HG02623 (cell line): ENCODE measurements at regions not wholly inside any gene's neighbourhood (a gene's known extent, or its start where the extent isn't known, plus 50 kb on each side); places are given as distances from the start of the nearest gene placed in this dataset.

ENCODE experiments used
- ATAC-seq: cut with Tn5 transposase; IDR thresholded peaks from one replicate; pipeline ENCODE4 v1.9.1; 2021; ENCODE audit warnings: moderate library complexity; ENCODE audit not compliant: unreplicated experiment

DNA sequence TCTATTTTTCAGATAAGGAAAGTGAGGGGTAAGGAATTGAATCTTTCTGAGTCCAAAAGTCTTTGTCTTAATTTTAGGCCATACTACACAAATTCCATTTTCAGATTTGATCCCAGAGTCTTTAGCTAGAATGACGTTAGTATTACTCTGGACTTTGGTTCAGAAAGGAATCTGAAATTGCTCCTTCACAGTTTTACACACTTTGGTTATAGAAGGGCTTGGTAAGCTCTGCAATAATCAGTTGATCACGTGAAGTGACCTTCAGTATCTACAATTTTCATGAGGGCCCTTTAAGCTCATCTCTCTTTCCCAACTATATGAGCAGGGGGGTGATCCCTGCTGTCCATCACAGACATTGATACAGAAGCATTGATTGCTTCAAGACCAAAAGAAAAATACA, 103.4 kb upstream of the ESRRG start:
- no peak for ATAC-seq

DNA sequence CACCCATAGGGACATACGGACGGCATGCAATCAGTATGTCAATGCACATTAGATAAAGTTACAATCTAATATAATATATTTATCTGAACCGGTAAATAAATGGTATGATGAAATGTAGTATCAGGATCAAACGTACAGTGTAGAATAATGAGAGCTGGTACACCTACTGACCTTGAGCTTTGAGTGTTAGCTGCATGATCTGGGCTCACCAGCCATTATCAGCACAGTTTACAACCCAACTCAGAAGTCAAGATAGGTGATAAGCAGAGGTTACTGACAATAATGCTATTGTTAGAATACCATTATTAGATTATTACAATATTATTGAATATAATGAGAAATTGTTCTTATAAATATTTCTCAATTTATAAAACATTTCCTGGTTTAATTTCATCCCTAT, 103.0 kb upstream of the ESRRG start:
- ATAC-seq, result no peak

DNA sequence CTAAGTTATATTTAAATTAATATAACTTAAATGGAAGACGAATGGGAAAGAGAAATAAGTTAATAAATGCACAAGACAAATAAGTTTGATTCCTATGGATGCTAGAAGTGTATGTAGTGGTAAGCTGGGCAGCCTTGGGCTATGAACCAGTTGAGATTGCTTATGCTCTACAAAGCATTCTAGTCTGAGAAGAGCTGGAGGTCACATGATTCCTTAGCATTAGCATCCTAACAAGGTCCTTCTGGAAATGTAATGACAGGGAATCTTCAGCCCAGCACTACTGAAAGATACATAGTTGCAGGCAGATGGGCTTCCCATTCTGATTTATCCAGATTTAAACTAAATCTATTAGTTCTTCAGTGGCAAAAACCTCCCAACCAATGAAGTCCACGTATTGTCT, 102.3 kb upstream of the ESRRG start:
- no peak for ATAC-seq

- no peak for ATAC-seq
Observed at GRCh38 chr1:216824511-216824910, 101.3 kb upstream of the ESRRG start.

- ATAC-seq, result no peak
Observed at GRCh38 chr1:216823731-216824130, 100.5 kb upstream of the ESRRG start.

DNA sequence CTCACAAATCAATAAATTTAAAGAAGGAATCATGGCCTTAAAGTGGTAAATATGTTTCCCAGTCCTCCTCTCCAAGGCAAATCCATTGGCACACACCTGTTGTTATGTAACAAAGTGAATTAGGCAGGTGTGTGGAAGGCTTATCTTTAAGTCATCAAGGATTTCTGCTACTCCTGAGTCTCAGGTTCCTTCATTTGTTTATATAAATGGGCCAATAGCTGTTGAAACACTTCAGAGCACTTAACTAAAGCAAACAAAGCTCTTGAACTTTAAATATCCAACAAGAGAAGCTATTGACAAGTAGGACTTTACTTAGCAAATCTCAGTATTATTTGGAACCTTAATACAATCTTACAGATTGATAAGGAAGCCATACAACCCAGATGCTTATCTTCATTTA, 99.3 kb upstream of the ESRRG start:
- no peak for ATAC-seq

GRCh38 chr1:216820345-216820744, 97.1 kb upstream of the ESRRG start:
- no peak for ATAC-seq

- ATAC-seq, result no peak
Observed at GRCh38 chr1:216818284-216818683, 95.1 kb upstream of the ESRRG start.

DNA sequence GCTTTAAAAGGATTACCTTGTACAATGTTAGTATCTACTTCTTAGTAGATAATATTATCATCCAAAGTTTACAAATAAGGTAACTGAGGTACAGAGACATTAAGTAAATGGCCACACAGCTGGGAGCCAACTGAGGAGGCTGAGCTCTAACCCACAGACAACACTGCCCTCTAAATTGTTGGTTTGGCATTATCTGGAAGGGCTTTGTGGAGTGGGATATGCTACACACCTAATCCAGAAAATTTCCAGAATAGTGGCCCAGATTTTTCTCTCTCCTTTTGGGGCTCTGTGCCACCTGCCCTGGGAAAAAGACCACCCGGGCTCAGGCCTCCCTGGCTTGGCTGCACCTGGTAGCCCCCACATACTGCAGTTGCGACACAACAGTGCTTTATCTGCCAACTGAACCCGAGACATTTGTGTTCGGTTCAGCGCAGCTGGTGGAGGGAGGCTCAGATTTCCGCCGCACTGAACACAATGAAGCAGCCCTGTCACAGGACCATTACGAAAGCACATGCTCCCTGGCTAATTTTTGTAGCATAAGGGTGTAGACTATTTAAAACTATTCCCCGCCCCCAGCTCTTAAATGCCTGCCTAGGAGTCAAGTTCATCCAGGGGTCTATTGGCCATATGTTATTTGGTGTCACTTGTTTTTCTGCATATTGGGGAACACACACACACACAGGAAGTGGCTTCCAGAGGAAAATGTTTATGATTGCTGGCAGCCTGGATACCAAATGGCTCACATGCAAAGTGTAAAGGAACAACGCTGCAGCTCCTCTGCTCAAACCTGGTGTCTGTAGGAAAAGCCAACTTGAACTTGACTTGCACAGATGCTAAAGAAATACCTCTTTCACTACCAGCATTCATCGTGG, 92.3 kb upstream of the ESRRG start:
- ATAC-seq, result no peak

- ATAC-seq, result no peak
Observed at GRCh38 chr1:216814576-216815259, 91.5 kb upstream of the ESRRG start.

- no peak for ATAC-seq
Observed at GRCh38 chr1:216812966-216813365, 89.7 kb upstream of the ESRRG start.

DNA sequence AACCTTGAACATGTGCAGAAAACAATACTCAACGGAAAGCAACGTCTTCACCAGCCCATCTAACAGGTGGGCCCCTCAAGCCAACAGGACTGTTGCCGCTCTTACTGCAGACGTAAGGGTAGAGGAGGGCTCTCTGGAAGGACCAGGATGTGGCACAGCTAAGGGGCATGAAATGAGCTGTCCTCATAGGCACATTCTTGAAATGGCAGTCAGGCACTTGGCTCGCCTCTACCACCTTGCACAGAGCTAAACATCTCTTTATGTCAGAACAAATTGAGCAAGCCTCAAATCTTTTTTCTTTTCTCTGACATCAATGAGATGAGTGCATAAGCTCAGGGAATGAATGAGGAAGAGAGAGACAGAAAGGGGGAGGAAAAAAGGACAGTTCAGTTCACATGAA, 86.4 kb upstream of the ESRRG start:
- ATAC-seq, result no peak

DNA sequence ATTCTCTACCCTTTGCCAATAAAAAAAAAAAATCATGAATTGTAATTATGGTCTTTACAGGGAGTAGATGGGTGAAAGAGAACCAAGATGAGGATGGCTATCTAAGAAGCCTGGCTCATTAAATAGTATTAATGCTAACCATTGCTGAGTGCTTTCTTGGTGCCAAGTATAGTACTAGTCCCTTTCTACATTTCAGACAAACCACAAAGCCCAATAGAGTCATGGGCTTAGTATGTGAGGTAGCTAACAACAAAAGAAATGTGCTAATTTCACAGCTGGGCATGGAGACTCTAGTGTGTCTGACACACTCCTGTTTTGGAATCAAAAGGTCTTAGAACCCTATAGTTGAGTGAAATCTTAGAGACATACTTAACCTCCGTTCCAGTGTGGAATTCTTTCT, 84.5 kb upstream of the ESRRG start:
- no peak for ATAC-seq

DNA sequence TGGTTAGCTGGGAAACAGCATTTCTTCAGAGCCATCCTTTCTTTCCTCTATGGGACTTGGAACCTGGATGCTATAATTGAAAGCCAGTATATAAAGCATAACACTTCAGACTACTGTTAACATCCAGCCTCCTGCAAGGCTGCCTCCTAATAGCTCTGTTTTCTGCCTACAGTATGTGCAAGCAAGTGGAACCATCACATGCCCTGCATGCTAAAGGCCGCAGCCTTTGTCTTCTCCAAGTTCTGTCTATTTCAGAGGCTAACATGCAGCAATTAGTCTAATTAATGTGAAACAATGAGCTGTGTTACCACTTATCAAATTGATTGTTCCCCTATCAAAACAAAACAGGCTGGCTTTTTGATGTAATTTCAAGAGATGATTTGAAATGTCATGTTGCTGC, 82.7 kb upstream of the ESRRG start:
- ATAC-seq, result no peak

- ATAC-seq, result no peak
Observed at GRCh38 chr1:216805233-216805632, 82.0 kb upstream of the ESRRG start.

DNA sequence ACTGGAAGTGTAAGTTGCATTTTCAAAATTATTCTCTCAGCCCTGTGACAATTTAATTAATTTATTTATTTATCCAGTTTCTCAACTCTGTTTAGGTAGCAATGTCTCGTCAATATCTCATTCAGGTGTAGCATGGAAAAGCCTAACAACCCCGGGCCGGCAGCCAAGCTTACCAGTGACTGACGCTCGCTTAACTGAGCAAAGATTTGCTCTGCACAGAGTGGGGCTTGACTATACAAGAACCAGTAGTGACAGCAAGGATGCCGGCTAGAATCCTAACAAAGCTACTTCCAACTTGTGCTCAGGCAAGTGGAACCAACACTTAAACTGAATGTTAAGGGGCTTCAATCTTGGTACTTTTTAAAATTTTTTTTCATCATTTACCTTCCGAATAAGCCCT, 80.9 kb upstream of the ESRRG start:
- ATAC-seq, result no peak

- no peak for ATAC-seq
Observed at GRCh38 chr1:216794586-216794985, 71.4 kb upstream of the ESRRG start.

GRCh38 chr1:216793973-216794372, 70.7 kb upstream of the ESRRG start:
- no peak for ATAC-seq

DNA sequence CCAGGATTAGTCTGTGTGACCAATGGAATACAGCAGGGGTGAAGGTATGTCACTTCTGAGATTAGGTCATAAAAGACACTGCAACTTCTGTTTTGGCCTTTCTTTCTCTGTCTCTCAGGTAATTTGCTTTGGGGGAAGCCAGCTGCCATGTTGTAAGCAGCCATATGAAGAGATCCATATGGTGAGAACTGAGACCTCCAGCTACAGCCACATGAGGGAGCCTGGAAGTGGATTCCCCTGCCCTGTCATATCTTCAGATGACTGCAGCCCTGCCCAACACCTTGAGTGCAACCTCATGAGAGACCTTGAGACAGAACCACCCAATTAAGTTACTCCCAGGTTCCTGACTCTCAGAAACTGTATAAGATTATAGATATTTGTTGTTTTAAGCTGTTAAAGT, 70.1 kb upstream of the ESRRG start:
- no peak for ATAC-seq

DNA sequence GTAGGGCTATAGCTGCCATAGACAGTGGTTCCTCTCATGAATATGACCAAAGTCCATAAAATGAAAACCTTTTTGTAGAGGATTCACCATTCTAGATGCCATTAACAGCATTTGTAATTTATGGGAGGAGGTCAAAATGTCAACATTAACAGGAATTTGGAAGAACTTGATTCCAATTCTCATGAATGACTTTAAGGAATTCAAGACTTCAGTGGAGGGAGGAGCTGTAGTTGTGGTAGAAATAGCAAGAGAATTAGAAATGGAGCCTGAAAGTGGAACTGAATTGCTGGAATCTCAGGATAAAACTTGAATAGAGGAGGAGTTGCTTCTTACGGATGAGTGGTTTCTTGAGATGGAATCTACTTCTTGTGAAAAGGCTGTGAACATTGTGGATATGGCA, 65.4 kb upstream of the ESRRG start:
- no peak for ATAC-seq

DNA sequence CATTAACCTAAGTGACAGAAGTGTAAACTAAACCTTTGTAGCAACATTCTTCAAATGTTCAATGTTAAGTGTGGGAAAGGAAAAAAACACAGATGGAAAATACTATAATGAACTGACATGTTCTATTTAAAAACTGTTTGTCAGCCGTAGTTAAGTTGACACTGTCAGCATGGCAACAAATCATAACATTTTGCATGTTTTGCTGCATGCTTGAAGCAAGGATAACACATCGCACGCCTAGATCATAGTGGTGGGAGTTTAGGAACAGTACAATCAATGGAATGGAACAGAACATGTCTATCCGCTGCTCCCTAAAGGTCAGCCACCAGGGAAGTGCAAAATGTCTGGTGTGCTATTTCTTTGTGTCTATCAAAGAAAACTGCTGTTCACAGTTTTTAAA, 62.5 kb upstream of the ESRRG start:
- ATAC-seq, result no peak

- no peak for ATAC-seq
Observed at GRCh38 chr1:216785221-216785620, 62.0 kb upstream of the ESRRG start.

DNA sequence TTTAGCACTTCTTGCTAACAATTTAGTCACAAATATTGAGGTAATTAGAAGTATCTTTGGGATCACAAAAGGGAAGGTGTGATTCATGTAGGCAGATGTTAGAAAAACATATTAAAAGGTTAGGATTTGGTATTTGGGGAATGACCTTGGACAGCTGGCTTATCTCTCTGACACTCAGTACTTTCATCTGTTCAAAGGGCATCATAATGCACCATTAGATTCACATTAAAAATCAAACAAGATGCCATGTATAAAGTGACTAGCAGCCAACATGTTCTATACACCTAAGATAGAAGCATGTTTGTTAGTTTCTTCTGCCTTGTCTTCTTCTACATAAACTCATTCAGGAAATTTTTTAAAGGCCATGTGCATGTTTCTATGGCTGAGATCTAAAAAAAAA, 56.5 kb upstream of the ESRRG start:
- ATAC-seq, result no peak
